ENCODE measurements at regions not wholly inside any gene's neighbourhood (a gene's known extent, or its start where the extent isn't known, plus 50 kb on each side); places are given as distances from the start of the nearest gene placed in this dataset.

DNA sequence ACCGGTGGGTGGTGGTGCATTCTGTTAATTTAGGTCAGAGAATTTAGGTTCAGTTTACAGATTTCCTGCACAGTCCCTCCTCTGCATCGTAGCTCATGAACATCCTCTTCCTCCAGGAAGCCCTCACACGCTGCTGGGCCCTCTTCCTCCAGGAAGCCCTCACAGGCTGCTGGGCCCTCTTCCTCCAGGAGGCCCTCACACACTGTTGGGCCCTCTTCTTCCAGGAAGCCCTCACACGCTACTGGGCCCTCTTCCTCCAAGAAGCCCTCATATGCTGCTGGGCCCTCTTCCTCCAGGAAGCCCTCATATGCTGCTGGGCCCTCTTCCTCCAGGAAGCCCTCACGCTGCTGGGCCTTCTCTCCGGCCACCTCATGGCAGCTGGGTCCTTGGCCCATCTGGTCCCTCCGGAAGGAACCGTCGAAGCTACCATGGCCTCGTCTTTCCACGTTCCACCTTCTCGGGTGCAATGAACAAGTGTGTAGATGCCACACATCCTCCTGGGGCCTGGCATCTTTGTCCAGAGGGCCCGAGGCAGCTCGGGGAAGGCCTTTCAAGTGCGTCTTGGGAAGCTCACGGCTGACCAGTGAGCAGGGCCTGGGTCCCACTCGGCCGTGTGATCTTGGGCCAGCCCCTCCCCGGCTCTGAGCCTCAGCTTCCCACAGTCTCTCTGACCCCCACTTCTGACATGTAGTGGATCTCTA is 58.9 kb upstream of the PPARA start:
- TF ChIP-seq CTCF (IDR thresholded peaks at IDR 0.05) (no peak), POLR2A (IDR thresholded peaks at IDR 0.05) (no peak)
